ENCODE measurements at regions not wholly inside any gene's neighbourhood (a gene's known extent, or its start where the extent isn't known, plus 50 kb on each side); places are given as distances from the start of the nearest gene placed in this dataset.

DNA sequence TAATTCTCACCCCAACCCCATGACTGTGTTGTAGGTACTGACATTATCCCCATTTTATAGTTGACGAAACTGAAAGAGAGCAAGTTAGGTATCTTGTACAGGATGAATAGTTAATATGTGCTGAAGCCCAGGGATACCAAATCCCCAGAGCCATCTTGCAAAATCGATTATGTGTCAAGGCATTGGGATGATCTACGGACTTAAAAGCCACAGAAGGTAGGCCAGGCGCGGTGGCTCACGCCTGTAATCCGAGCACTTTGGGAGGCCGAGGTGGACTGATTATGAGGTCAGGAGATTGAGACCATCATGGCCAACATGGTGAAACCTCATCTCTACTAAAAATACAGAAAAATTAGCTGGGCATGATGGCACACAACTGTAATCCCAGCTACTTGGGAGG is 242.4 kb upstream of the RHOBTB1 start:
- H3K4me3 ChIP-seq = no peak overlapping the region
- TF ChIP-seq POLR2A (IDR thresholded peaks at IDR 0.05) (no peak), POLR2AphosphoS5 (IDR thresholded peaks at IDR 0.05) (no peak)
- TF ChIP-seq, protein P1, sequence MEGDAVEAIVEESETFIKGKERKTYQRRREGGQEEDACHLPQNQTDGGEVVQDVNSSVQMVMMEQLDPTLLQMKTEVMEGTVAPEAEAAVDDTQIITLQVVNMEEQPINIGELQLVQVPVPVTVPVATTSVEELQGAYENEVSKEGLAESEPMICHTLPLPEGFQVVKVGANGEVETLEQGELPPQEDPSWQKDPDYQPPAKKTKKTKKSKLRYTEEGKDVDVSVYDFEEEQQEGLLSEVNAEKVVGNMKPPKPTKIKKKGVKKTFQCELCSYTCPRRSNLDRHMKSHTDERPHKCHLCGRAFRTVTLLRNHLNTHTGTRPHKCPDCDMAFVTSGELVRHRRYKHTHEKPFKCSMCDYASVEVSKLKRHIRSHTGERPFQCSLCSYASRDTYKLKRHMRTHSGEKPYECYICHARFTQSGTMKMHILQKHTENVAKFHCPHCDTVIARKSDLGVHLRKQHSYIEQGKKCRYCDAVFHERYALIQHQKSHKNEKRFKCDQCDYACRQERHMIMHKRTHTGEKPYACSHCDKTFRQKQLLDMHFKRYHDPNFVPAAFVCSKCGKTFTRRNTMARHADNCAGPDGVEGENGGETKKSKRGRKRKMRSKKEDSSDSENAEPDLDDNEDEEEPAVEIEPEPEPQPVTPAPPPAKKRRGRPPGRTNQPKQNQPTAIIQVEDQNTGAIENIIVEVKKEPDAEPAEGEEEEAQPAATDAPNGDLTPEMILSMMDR (IDR thresholded peaks at IDR 0.05) = no peak
- no peaks in the 10 kb centered on the region for H3K27me3 ChIP-seq (replicated peaks; ENCODE audit: insufficient read depth)
- no peak for DNase-seq (ENCODE audit: low spot score)
- H3K4me1 ChIP-seq (replicated peaks) = no peaks in the 10 kb centered on the region
- H3K36me3 ChIP-seq = no peaks in the 10 kb centered on the region
- intact Hi-C loops (cut with DNase I) = no loop called here
- H3K27ac ChIP-seq = no peak overlapping the region
- 96% methylated on average over 8 of the region's 8 CpGs for WGBS
- H3K9me3 ChIP-seq = no peaks in the 10 kb centered on the region

DNA sequence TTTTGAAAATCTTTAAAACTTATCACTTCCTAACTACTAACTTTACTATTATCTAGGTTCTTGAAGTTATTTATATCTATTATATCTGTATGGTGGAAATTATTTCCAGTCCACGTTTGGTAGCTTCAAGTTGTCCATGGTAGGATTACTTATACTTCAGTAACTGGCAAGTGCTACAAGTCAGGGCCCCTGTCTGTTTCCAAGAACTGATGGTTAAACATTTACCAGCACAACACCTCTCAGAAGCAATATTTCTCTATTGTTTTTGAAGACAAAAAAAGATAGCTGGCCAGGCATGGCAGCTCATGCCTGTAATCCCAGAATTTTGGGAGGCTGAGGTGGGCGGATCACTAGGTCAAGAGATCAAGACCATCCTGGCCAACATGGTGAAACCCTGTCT is 240.4 kb upstream of the RHOBTB1 start:
- 86% methylated on average over 2 of the region's 2 CpGs for WGBS
- no peak overlapping the region for H3K27ac ChIP-seq
- H3K4me3 ChIP-seq = no peak overlapping the region
- no peaks in the 10 kb centered on the region for H3K27me3 ChIP-seq (replicated peaks; ENCODE audit: insufficient read depth)
- no peaks in the 10 kb centered on the region for H3K9me3 ChIP-seq
- no peaks in the 10 kb centered on the region for H3K4me1 ChIP-seq (replicated peaks)
- TF ChIP-seq, protein P1 (IDR thresholded peaks at IDR 0.05) = no peak
- TF ChIP-seq POLR2AphosphoS5 (IDR thresholded peaks at IDR 0.05) (no peak), POLR2A (IDR thresholded peaks at IDR 0.05) (no peak)
- intact Hi-C loops (cut with DNase I) = no loop called here
- DNase-seq (ENCODE audit: low spot score) = no peak
- H3K36me3 ChIP-seq = no peaks in the 10 kb centered on the region

DNA sequence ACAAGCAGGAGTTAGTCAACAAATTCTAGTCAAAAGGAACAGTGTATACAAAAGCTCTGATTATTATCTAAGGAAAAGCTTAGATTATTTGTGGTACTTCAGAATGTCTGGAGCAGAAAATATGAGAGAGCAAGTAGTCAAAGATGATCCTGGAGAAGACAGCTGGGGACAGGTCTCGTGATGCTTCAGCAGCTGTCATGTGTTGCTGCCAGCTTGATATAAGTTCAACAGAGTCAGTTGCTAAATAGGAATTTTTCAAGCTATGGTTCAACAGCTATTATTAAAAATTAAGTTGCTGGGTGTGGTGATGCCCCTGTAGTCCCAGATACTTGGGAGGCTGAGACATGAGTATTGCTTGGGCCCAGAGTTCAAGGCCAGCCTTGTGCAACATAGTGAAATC is 240.0 kb upstream of the RHOBTB1 start:
- 78% methylated on average over 1 of the region's 1 CpG for WGBS
- intact Hi-C loops (cut with DNase I) = no loop called here
- Histone ChIP-seq H3K9me3 (no peaks in the 10 kb centered on the region), H3K4me3 (no peak overlapping the region), H3K27ac (no peak overlapping the region), H3K27me3 (replicated peaks; ENCODE audit: insufficient read depth) (no peaks in the 10 kb centered on the region), H3K4me1 (replicated peaks) (no peaks in the 10 kb centered on the region), H3K36me3 (no peaks in the 10 kb centered on the region)
- no peak for DNase-seq (ENCODE audit: low spot score)
- TF ChIP-seq, protein P1 (IDR thresholded peaks at IDR 0.05) = no peak
- TF ChIP-seq POLR2A (IDR thresholded peaks at IDR 0.05) = no peak
- TF ChIP-seq POLR2AphosphoS5 (IDR thresholded peaks at IDR 0.05) = no peak

DNA sequence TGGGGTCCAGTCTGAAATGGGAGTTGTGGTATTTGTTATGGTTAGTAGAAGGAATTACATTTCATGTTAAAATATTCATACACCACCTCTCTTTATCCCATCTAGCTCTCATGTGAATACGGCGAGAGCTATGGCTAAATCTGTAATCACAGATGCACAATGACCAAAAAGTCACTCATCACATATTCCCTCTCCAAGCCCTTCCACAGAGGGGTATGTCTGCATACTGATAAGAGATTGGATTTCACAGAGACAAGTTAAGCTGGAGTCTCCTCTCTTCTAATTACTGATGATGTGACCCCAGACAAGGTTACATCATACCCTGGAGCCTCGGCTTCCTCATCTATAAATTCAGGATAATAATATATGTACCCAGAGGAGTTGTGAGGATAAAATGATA is 237.8 kb upstream of the RHOBTB1 start:
- Histone ChIP-seq H3K27me3 (replicated peaks; ENCODE audit: insufficient read depth) (no peaks in the 10 kb centered on the region), H3K27ac (no peak overlapping the region), H3K36me3 (no peaks in the 10 kb centered on the region), H3K4me3 (no peak overlapping the region), H3K4me1 (replicated peaks) (no peaks in the 10 kb centered on the region), H3K9me3 (no peaks in the 10 kb centered on the region)
- WGBS = 92% methylated on average over 3 of the region's 3 CpGs
- intact Hi-C loops (cut with DNase I) = no loop called here
- TF ChIP-seq, protein P1 (IDR thresholded peaks at IDR 0.05) = no peak
- TF ChIP-seq POLR2A (IDR thresholded peaks at IDR 0.05) (no peak), POLR2AphosphoS5 (IDR thresholded peaks at IDR 0.05) (no peak)
- DNase-seq (ENCODE audit: low spot score) = no peak

DNA sequence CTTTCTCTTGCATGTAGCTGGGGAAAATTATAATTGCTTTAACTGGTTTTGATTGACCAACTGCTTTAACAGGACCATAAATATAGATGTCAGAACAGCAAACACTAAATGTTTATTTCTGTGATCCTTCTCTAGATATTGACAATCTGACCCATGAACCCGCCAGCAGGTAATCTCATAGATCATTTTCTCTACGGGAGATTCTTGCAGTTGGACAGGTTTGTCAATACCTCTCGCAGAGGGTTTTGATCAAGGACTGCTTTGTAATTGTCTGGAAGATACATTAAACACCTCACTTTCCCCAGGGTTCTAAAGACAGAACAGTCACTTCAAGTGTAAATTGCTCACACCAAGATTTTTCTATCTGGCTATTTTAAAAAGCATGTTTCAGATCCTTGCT is 235.8 kb upstream of the RHOBTB1 start:
- Histone ChIP-seq H3K27ac (no peak overlapping the region), H3K9me3 (no peaks in the 10 kb centered on the region), H3K4me3 (no peak overlapping the region), H3K27me3 (replicated peaks; ENCODE audit: insufficient read depth) (no peaks in the 10 kb centered on the region), H3K4me1 (replicated peaks) (no peaks in the 10 kb centered on the region), H3K36me3 (no peaks in the 10 kb centered on the region)
- WGBS = 54% methylated on average over 3 of the region's 3 CpGs
- intact Hi-C loops (cut with DNase I) = no loop called here
- TF ChIP-seq, protein P1 (IDR thresholded peaks at IDR 0.05) = no peak
- DNase-seq (ENCODE audit: low spot score) = no peak

Measured in prostate gland (tissue), 2 donors.